Activated CD8-positive, alpha-beta T cell treated with anti-CD3 and anti-CD28 coated beads for 36 hours (primary cell): ENCODE measurements at regions not wholly inside any gene's neighbourhood (a gene's known extent, or its start where the extent isn't known, plus 50 kb on each side); places are given as distances from the start of the nearest gene placed in this dataset.

Experiments used
- ATAC-seq: fragments of 200-7000 bp; cut with Tn5 transposase; one replicate; pipeline ENCODE4 v1.10.0; 2021; ENCODE audit warnings: mild to moderate bottlenecking, moderate library complexity
- CTCF ChIA-PET: fragments of 350-600 bp; sonication (Branson Sonifier 250); formaldehyde crosslinking; loops from one replicate; lab custom pipeline; 2021; ENCODE audit warnings: antibody characterized with exemption; lab: Charles Lee
- POLR2A ChIA-PET: fragments of 350-600 bp; sonication (Branson Sonifier 250); formaldehyde crosslinking; loops from one replicate; lab custom pipeline; 2021; ENCODE audit warnings: antibody characterized with exemption; lab: Charles Lee
- DNase-seq: peaks from one replicate; pipeline ENCODE4 v3.0.0-alpha.2; 2020
- H3K27ac Mint-ChIP-seq: one replicate; pipeline ENCODE4 v1.8.0; 2021; ENCODE audit warnings: mild to moderate bottlenecking, mixed read lengths
- H3K27me3 Mint-ChIP-seq: one replicate; pipeline ENCODE4 v1.8.0; 2021; ENCODE audit warnings: mixed read lengths
- H3K36me3 Mint-ChIP-seq: one replicate; pipeline ENCODE4 v1.8.0; 2021; ENCODE audit warnings: low read depth, mixed read lengths
- H3K4me1 Mint-ChIP-seq: one replicate; pipeline ENCODE4 v1.8.0; 2021; ENCODE audit warnings: low read depth, mixed read lengths
- H3K4me3 Mint-ChIP-seq: one replicate; pipeline ENCODE4 v1.8.0; 2021; ENCODE audit warnings: mild to moderate bottlenecking, moderate library complexity, mixed read lengths
- H3K9me3 Mint-ChIP-seq: one replicate; pipeline ENCODE4 v1.8.0; 2021; ENCODE audit warnings: mixed read lengths
- intact Hi-C: fragments of 100-400 bp; cut with micrococcal nuclease; formaldehyde crosslinking; loops from one replicate; pipeline ENCODE4 v1.10.0; 2022
- TF ChIP-seq, protein P1 (sequence below): fragments of 200-600 bp; IDR thresholded peaks from one replicate; pipeline ENCODE4 v1.8.0; 2022; ENCODE audit warnings: antibody characterized with exemption, mild to moderate bottlenecking

DNA sequence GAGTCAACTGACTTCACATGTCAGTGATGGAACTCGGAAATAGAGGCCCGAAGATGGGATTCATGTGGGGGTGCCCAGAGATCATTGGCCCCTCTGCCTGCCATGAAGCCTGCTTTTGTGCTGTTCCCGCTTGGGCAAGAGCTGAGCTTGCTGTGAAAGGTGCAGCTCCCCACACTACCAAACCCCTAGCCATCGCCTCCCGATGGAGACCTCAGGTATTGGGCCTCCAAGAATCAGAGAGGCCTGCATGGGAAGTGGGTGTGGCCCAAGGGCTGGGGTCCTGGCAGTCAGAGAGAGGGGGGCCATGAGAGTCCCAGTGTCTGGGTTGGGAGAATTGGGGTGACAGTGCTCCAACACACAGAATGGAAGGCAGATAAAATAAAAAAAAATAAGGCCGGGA lies 160.9 kb downstream of the SOD2 start:
- Mint-ChIP-seq H3K27ac (no peak overlapping the region), H3K4me1 (no peaks in the 10 kb centered on the region), H3K36me3 (no peaks in the 10 kb centered on the region), H3K27me3 (peaks cover 12% of the 10 kb centered on the region), H3K9me3 (no peaks in the 10 kb centered on the region), H3K4me3 (no peak overlapping the region)
- CTCF ChIA-PET: no interaction called here
- no peak for ATAC-seq
- TF ChIP-seq, protein P1, sequence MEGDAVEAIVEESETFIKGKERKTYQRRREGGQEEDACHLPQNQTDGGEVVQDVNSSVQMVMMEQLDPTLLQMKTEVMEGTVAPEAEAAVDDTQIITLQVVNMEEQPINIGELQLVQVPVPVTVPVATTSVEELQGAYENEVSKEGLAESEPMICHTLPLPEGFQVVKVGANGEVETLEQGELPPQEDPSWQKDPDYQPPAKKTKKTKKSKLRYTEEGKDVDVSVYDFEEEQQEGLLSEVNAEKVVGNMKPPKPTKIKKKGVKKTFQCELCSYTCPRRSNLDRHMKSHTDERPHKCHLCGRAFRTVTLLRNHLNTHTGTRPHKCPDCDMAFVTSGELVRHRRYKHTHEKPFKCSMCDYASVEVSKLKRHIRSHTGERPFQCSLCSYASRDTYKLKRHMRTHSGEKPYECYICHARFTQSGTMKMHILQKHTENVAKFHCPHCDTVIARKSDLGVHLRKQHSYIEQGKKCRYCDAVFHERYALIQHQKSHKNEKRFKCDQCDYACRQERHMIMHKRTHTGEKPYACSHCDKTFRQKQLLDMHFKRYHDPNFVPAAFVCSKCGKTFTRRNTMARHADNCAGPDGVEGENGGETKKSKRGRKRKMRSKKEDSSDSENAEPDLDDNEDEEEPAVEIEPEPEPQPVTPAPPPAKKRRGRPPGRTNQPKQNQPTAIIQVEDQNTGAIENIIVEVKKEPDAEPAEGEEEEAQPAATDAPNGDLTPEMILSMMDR: no peak
- DNase-seq: no peak
- intact Hi-C loops: no loop called here
- POLR2A ChIA-PET: no interaction called here

DNA sequence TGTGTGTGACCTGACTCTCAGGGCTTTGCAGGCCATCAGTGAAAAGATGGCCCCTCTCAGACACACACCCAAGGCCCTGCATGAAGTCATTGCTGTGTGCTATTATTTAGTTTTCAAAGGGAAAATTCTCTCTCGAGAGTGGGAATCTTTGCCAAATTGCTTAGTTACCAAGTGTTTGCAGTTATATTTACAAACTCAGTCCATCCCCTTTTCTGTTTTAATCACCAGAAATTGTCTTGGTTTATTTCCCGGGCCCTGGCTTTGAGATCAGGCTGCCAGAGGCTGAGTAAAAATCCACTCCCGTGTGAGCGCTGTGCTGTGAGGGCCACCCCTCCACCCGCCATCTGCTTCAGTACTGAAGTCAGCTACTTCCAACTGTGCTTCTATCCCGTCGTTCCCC lies 163.1 kb downstream of the SOD2 start:
- TF ChIP-seq, protein P1: no peak
- CTCF ChIA-PET: interaction anchor here (1.2 kb wide), 1 partner anchor 9 kb away, joined by 3 read pairs; no protein-coding TSS in a partner anchor
- H3K27me3 Mint-ChIP-seq: peaks cover 11% of the 10 kb centered on the region
- intact Hi-C loops: no loop called here
- H3K9me3 Mint-ChIP-seq: no peaks in the 10 kb centered on the region
- POLR2A ChIA-PET: no interaction called here
- no peaks in the 10 kb centered on the region for H3K36me3 Mint-ChIP-seq
- H3K4me3 Mint-ChIP-seq: no peak overlapping the region
- ATAC-seq (no peak), DNase-seq (no peak)
- no peaks in the 10 kb centered on the region for H3K4me1 Mint-ChIP-seq
- H3K27ac Mint-ChIP-seq: no peak overlapping the region

DNA sequence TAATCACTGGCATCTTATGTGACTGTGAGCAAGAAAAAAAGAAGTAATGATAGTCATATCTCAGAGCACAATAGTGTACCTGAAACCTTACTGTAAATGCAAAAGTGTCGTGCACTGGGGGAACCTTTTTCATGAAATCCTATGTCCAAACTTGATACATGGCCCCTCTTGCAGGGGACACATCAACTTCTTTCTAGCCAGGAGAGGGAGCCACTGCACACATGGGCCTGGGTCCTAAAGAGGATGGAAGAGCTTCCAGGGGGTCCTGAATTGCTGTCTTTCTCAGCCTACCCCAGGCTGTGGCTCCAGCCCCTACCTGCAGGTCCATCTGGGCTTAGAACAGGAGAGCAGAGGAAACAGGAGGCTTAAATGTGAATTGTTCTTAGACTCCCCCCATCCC lies 165.7 kb downstream of the SOD2 start:
- DNase-seq (no peak), ATAC-seq (no peak)
- no peaks in the 10 kb centered on the region for H3K36me3 Mint-ChIP-seq
- no peaks in the 10 kb centered on the region for H3K9me3 Mint-ChIP-seq
- no peak overlapping the region for H3K27ac Mint-ChIP-seq
- H3K4me3 Mint-ChIP-seq: no peak overlapping the region
- H3K4me1 Mint-ChIP-seq: no peaks in the 10 kb centered on the region
- TF ChIP-seq, protein P1: no peak
- H3K27me3 Mint-ChIP-seq: peaks cover 18% of the 10 kb centered on the region
- ChIA-PET CTCF (no interaction called here), POLR2A (no interaction called here)
- intact Hi-C loops: no loop called here

DNA sequence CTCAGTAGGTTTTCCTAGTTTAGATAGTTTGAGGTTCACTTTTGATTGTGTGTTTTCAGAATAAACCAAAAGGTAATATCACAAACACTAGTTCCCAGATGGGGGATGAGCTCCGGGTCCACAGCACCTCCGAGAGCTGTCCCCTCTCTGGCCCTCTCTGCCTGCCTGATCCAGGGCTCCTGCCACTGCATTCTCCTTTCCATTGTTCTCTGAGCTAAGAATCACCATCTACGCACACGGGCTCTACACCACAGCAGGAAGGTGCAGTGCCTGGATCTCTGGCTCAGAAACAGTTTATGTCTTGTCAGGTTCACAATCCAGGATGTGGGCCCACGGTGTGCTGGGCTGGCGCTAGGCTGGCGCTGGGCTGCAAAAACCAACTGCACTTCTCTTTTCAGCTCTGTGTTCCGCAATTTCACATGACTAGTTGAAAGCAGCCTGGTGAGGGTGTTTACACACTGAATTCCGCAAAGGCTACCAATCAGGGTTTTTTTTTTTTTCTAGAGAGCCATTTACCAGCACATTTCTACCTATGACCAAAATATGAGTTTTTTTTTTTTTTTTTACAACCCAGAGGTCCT lies 167.5 kb downstream of the SOD2 start:
- Mint-ChIP-seq H3K27ac (no peak overlapping the region), H3K27me3 (peaks cover 16% of the 10 kb centered on the region), H3K4me1 (no peaks in the 10 kb centered on the region), H3K9me3 (no peaks in the 10 kb centered on the region), H3K4me3 (no peak overlapping the region), H3K36me3 (no peaks in the 10 kb centered on the region)
- ATAC-seq (no peak), DNase-seq (no peak)
- intact Hi-C loops: no loop called here
- ChIA-PET POLR2A (no interaction called here), CTCF (no interaction called here)
- TF ChIP-seq, protein P1: no peak

DNA sequence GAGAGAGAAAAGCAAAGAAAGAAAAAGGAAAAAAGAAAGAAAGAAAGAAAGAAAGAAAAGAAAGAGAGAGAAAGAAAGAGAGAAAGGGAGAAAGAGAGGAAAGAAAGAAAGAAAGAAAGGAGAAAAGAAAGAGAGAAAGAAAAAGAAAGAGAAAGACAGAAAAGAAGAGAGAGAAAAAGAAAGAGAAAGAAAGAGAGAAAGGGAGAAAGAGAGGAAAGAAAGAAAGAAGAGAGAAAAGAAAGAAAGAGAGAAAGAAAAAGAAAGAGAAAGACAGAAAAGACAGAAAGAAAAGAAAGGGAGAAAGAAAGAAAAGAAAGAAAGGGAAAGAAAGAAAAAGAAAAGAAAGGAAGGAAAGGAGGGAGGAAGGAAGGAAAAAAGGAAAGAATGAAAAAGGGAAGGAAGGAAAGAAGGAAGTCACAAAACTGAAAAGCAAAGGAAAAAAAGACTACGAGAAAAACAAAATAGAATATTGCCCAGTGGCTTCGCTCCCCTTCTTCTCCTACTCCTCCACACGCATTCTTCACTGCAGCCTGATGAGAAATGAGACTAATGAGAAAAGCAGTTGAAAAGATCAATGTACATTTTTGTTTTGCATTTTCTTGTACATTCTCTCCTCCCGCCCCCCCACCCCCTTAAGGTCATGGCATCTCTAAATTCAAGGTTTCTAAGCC lies 170.0 kb downstream of the SOD2 start:
- TF ChIP-seq, protein P1: peak; percentile 54
- Mint-ChIP-seq H3K4me1 (no peaks in the 10 kb centered on the region), H3K27ac (no peak overlapping the region), H3K4me3 (no peak overlapping the region), H3K36me3 (no peaks in the 10 kb centered on the region), H3K9me3 (no peaks in the 10 kb centered on the region), H3K27me3 (peaks cover 20% of the 10 kb centered on the region)
- CTCF ChIA-PET: no interaction called here
- ATAC-seq (no peak), DNase-seq (no peak)
- intact Hi-C loops: no loop called here
- POLR2A ChIA-PET: no interaction called here
